ENCODE measurements at regions not wholly inside any gene's neighbourhood (a gene's known extent, or its start where the extent isn't known, plus 50 kb on each side); places are given as distances from the start of the nearest gene placed in this dataset.
"Not testable (repeated sequence)": the region's sequence is repeated elsewhere in the genome, so short reads cannot be mapped to it uniquely, and the experiment has no call there.

GRCh38 chr3:189375532-189375931, 203.8 kb downstream of the TPRG1 start:
- no peak for DNase-seq

GRCh38 chr3:189383630-189384029, 211.9 kb downstream of the TPRG1 start:
- no peak for DNase-seq

DNA sequence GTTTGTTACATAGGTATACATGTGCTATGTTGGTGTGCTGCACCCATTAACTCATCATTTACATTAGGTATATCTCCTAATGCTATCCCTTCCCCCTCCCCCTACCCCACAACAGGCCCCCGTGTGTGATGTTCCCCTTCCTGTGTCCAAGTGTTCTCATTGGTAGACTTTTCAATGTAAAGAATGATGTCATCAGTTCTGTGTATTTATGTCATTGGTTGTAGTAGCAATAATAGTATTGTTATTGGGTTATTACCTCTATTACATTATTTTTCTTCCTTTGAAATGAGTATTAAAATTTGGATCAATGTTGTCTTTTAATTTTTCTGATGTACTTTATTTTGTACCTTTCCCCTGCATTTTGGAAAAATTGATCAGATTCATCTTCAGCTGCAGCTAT, 214.1 kb downstream of the TPRG1 start:
- DNase-seq = not testable (repeated sequence)

DNA sequence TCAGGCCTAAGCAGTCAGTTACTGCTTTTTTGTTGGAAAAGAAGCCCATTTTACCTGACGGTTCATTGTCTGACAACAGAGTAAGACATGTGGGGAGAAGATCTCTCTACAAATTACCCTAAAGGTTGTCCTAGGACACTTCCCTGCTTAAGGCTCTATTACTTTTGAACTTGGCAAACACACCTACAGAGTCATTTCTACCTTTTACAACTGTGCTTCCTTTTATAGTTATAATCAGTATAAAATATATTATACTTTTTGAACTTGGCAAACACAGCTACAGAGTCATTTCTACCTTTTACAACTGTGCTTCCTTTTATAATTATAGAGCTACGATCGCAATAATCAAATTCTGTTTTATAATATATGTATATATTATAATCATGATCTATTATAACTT, 215.0 kb downstream of the TPRG1 start:
- no peak for DNase-seq

DNA sequence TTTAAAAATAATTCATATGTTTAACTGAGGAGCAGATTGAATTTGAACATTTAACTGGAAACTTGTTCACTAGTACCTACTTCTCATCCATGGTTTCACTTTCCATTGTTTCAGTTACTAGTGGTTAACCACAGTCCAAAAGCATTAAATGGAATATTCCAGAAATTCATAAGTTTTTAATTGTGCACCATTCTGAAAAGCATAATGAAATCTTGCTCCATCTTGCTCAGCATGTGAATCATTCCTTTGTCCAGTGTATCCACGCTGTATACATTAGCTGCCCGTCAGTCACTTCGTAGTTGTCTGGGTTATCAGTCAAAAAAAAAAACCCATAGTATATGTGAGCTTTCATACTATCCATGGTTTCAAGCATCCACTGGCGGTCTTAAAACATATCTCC, 217.6 kb downstream of the TPRG1 start:
- DNase-seq = no peak

GRCh38 chr3:189393598-189393997, 221.8 kb downstream of the TPRG1 start:
- no peak for DNase-seq

DNA sequence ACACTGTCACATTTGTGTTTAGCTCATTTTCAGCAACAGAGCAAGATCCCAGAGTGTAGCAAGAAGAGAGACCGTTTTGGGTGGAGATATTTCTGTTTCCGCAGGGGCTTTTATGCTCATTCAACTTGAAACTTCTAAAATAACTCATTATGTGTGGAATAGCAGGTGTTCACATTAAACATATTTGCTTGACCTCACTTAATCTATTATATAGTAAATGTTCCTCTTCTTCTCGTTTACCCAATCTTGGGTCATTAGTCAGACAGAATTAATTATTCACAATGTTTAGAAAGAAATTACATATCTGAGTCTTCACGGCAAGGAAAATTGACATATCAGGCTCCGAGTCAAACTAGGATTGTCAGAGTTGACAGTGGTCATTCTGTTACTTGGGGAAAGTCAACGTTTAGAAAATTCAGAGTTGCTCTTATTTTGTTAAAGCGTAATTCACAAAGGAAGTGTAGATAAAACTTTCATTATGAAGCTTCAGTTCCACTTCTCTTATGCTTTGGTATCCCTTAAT, 222.9 kb downstream of the TPRG1 start:
- no peak for DNase-seq

GRCh38 chr3:189395825-189396224, 224.1 kb downstream of the TPRG1 start:
- DNase-seq = no peak

DNA sequence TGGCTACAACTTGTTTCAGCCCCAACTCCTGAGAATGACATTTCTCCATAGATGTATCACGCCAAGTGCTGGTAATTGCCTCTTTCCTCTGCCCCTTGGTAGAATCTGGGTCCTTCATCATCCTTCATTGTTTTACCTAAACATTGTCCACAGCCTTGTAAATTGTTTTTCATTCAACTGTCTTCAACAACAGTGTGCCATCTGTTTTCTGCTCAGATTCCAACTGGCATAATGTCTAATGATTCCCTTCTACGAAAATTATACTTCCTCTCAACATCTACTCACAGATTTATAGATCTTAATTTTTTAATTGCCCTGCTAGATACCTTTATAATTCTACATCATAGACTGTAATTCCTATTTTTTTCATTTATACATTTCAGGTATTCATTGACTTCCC, 226.9 kb downstream of the TPRG1 start:
- DNase-seq = peak in 1 of 2 experiments; percentile 29

DNA sequence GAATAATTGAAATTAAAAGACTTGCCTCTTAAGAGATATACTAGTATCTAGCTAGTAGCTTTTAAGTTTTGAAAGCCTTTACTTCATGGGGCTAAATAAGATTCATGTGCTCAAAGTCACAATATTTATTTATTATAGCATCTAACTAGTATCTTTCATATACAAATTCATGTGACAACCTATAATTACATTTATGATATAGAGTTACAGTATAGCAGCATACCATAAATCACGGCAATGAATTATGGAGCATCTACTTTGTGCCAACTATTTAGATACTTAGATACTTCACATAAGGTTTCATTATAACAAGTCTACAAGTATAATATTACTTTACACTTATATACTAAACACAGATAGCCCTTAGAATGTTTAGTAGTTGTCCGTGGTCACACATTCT, 229.4 kb downstream of the TPRG1 start:
- no peak for DNase-seq

DNA sequence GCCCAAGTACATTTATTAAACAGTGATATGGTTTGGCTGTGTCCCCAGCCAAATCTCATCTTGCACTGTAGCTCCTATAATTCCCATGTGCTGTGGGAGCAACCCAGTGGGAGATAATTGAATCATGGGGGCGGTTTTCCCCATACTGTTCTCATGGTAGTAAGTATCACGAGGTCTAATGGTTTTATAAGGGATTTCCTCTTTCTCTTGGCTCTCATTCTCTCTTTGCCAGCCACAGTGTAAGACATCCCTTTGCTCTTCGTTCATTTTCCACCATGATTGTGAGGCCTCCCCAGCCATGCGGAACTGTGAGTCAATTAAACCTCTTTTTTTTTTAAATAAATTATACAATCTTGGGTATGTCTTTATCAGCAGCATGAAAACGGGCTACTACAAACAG, 228.0 kb upstream of the TP63 start:
- DNase-seq = no peak

GRCh38 chr3:189404024-189404423, 227.2 kb upstream of the TP63 start:
- DNase-seq = no peak

- no peak for DNase-seq
Observed at GRCh38 chr3:189404797-189405484, 226.2 kb upstream of the TP63 start.

DNA sequence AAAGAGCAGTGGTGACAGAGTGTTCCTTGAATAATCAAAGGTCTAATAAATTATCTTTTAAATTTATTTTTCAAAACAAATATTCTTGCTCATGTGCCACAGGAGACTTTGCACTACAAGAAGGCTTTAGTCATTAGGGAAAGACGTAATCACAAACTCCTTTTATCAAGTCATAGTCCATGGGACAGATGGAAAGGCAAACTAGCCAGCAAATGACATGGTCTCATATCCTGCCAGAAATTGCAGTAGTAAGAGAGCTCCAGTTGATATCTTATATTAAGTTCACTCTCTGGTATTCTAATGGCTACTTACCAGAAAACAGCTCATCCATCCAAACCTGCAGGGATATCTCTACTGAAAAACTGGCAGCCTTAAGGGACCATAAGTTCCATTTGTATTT, 225.0 kb upstream of the TP63 start:
- DNase-seq = peak in 1 of 2 experiments; percentile 21

DNA sequence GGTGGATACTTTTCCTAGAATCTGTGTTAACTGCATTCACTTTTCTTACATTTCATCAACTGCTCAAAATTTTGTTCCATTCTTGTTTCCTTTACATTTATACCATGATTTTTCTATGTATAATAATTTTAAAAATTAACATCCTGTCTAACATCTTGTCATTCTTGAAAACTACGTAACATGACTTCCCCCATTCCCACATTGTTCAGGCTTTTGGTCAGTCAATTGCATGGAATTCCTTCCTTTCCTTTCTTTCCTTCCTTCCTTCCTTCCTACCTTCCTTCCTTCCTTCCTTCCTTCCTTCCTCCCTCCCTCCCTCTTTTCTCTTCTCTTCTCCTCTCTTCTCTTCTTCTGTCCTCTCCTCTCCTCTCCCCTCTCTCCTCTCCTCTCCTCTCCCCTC, 220.7 kb upstream of the TP63 start:
- DNase-seq = no peak

DNA sequence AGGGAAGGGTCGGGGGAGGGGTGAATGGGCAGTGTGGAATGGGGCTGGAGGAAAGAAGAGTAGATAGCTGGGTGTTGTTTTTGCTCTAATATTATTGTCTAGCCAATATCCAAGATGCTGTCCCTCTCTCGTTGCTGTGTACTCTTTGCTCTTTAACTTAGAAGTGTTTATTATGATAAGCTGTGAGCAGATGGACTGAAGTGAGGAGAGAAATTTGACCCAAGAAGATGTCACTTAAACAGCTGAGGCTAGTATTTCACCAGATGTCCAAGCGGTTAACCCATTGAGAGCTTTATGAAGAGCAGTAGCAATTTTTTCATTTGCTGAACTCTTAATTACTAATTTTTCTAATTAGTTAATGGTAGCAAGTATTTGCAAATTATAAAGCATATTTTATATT, 212.2 kb upstream of the TP63 start:
- DNase-seq = peak; percentile 94 to 99

DNA sequence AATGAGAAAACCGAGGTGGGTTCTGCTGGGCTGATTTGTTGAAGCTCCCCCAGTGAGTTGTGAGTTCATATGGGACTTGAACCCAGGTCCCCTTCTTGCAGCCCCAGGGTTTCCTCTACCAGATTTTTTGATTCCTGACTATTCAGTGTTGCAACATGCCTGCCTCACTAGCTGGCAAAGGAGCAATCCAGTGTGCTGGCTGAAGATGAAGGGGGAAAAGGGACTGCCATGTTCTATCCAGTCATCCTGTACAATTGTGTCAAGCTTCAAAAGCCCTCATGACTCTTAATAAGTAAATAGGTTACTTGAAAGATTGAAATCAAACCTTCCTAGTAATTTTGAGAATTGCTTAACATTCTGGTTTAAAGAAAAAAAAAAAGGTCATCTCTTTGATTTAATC, 211.5 kb upstream of the TP63 start:
- DNase-seq = no peak

GRCh38 chr3:189424922-189425321, 206.3 kb upstream of the TP63 start:
- peak in 1 of 2 experiments; percentile 57 for DNase-seq

DNA sequence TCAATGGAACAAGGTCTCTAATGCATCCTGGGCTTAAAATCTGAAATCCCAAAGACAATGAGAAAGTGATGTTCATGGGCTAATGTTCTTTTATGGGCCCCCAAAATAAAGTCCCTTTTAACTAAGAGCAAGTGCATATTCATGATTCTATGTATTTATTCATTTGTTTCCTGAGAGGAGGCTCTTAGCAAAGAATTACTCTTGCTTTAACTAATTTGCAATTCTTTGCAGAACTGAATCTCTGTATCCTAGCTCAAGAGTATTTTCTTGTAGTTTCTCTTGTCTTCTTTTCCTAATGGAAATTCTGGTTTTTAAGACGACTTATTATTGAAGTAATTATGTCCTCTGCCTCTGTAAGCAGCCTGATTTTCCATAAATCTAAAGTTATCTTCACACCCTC, 202.2 kb upstream of the TP63 start:
- DNase-seq = no peak

DNA sequence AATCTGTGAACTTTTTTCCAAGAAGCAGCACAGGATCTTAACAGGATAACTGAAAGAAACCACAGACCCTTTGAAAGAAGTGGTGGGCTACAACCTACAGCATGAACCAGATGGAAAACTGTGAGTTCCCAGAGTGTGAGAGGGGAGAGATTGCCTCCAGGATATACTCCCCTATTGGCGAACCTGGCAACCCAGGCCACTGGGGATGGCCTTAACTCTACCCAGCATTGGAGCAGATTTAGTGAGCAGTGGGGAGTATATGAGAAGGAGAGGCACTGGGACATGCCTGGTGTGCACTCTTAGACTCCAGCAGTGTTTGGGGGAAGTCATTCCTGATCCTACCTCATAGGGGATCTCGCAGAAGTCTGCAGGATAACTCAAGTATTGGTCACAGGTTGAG, 201.0 kb upstream of the TP63 start:
- DNase-seq = no peak

- DNase-seq = not testable (repeated sequence)
Observed at GRCh38 chr3:189442257-189442656, 188.9 kb upstream of the TP63 start.

DNA sequence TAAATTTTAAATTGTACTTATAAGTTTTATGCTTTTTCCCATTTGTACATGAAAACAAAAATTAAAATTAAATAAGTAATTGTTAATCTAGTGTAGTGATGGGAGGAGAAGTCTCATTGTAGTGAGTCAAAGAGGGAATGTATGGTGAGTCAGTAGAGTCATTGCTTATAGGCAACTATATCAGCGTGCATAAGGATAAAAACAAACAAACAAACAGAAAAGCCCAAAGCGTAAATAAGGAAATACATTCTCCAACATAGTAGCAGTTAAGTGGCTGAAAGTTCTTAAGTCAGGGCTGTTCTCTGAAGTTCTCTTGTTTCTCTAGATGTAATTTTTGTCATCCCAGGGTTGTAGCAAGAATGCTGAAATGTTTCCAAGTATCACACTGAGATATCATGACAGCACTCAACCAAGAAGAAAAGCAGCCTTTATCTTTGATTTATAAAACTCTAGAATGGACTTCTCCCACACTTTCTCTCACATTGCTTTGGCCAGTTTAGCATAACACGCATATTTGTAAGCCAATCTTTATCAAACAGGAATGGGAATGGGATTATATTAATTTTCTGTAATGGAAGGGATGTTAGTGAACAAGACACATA, 184.1 kb upstream of the TP63 start:
- no peak for DNase-seq

- peak; percentile 79 to 96 for DNase-seq
Observed at GRCh38 chr3:189449084-189449483, 182.1 kb upstream of the TP63 start.

DNA sequence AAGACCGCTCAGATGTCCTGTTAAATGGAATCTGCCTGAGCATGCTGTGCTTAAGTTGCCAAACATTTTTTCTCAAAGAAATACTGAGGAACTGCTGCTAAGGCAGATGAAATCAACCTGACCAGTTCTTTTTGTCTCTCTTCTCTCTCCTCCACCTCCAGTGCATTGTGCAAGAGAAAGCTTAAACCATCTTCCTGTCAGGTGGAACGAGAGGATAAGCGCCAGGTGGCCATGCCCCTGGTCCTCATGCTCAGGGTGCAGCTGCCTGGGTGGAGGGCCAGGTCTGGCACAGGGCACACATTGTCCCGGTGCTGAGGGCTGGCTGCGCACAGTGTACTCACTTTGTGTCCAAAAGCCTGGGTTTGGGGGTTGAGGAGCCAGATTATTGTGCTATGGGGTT, 176.2 kb upstream of the TP63 start:
- DNase-seq = no peak
